ENCODE measurements at regions not wholly inside any gene's neighbourhood (a gene's known extent, or its start where the extent isn't known, plus 50 kb on each side); places are given as distances from the start of the nearest gene placed in this dataset.

GRCh38 chr1:219773110-219773509, 155.2 kb downstream of the SLC30A10 start:
- Histone ChIP-seq H3K4me1 (no peaks in the 10 kb centered on the region), H3K36me3 (no peaks in the 10 kb centered on the region), H3K4me3 (no peak overlapping the region), H3K9me3 (no peaks in the 10 kb centered on the region), H3K27me3 (ENCODE audit: low read depth) (no peaks in the 10 kb centered on the region), H3K27ac (no peak overlapping the region)
- intact Hi-C loops (cut with DNase I): no loop called here
- ATAC-seq: no peak
- DNase-seq: no peak
- no peak for TF ChIP-seq CTCF (IDR thresholded peaks at IDR 0.05)

GRCh38 chr1:219772265-219773036, 155.9 kb downstream of the SLC30A10 start:
- no peak overlapping the region for H3K27ac ChIP-seq

GRCh38 chr1:219771080-219771479, 157.3 kb downstream of the SLC30A10 start:
- H3K36me3 ChIP-seq: no peaks in the 10 kb centered on the region
- intact Hi-C loops (cut with DNase I): no loop called here
- ATAC-seq (peak in 1 of 2 donors; percentile 27), DNase-seq (no peak)
- no peaks in the 10 kb centered on the region for H3K9me3 ChIP-seq
- H3K27ac ChIP-seq: no peak overlapping the region
- no peaks in the 10 kb centered on the region for H3K4me1 ChIP-seq
- TF ChIP-seq CTCF (IDR thresholded peaks at IDR 0.05): no peak
- H3K27me3 ChIP-seq (ENCODE audit: low read depth): no peaks in the 10 kb centered on the region
- no peak overlapping the region for H3K4me3 ChIP-seq

More at GRCh38 chr1:219772265-219773036, 155.9 kb downstream of the SLC30A10 start:
- intact Hi-C loops (cut with DNase I): no loop called here
- no peaks in the 10 kb centered on the region for H3K9me3 ChIP-seq
- no peak for DNase-seq
- TF ChIP-seq CTCF (IDR thresholded peaks at IDR 0.05): no peak
- no peak overlapping the region for H3K4me3 ChIP-seq
- ATAC-seq: no peak
- no peaks in the 10 kb centered on the region for H3K4me1 ChIP-seq
- H3K27me3 ChIP-seq (ENCODE audit: low read depth): no peaks in the 10 kb centered on the region
- no peaks in the 10 kb centered on the region for H3K36me3 ChIP-seq

- intact Hi-C loops (cut with DNase I): no loop called here
- no peak for ATAC-seq
- DNase-seq: no peak
- Histone ChIP-seq H3K27ac (no peak overlapping the region), H3K4me3 (no peak overlapping the region), H3K4me1 (no peaks in the 10 kb centered on the region), H3K9me3 (no peaks in the 10 kb centered on the region), H3K36me3 (no peaks in the 10 kb centered on the region), H3K27me3 (ENCODE audit: low read depth) (no peaks in the 10 kb centered on the region)
- TF ChIP-seq CTCF (IDR thresholded peaks at IDR 0.05): no peak
Observed at GRCh38 chr1:219763321-219763720, 150.4 kb upstream of the ZC3H11B start.

- Histone ChIP-seq H3K27me3 (ENCODE audit: low read depth) (no peaks in the 10 kb centered on the region), H3K4me1 (no peaks in the 10 kb centered on the region), H3K4me3 (no peak overlapping the region), H3K27ac (no peak overlapping the region), H3K9me3 (no peaks in the 10 kb centered on the region), H3K36me3 (no peaks in the 10 kb centered on the region)
- intact Hi-C loops (cut with DNase I): no loop called here
- no peak for TF ChIP-seq CTCF (IDR thresholded peaks at IDR 0.05)
- ATAC-seq: no peak
- no peak for DNase-seq
Observed at GRCh38 chr1:219761208-219761860, 148.4 kb upstream of the ZC3H11B start.
